Transverse colon (tissue), 4 donors: ENCODE measurements at regions not wholly inside any gene's neighbourhood (a gene's known extent, or its start where the extent isn't known, plus 50 kb on each side); places are given as distances from the start of the nearest gene placed in this dataset.

ENCODE experiments used
- EP300 ChIP-seq: sonication (generic); formaldehyde crosslinking; IDR thresholded peaks from one replicate; pipeline ENCODE4 v1.6.1; 2017; ENCODE audit warnings: antibody characterized with exemption, low read depth
- POLR2A ChIP-seq: fragments of 450-650 bp; IDR thresholded peaks from one replicate; pipeline ENCODE4 v1.6.1; 2016; ENCODE audit warnings: antibody characterized with exemption, mild to moderate bottlenecking, moderate library complexity
- POLR2AphosphoS5 ChIP-seq, 3 donors: sonication (generic); formaldehyde crosslinking; IDR thresholded peaks; one replicate each; pipeline ENCODE4 v1.6.1; 2016; ENCODE audit warnings: antibody characterized with exemption in 3 of 3
- TF ChIP-seq, protein P1 (sequence below), 5 experiments: fragments of 200-600 bp in 3 of 5; fragments of 450-650 bp in 2 of 5; sonication (generic) in 3 of 5; IDR thresholded peaks; 1 replicate in 2 of 5; 2 replicates in 3 of 5; pipeline ENCODE4 v1.5.1; 2016 to 2017; ENCODE audit warnings: antibody characterized with exemption in 5 of 5, inconsistent platforms in 3 of 5, mild to moderate bottlenecking in 2 of 5, moderate library complexity in 1 of 5

DNA sequence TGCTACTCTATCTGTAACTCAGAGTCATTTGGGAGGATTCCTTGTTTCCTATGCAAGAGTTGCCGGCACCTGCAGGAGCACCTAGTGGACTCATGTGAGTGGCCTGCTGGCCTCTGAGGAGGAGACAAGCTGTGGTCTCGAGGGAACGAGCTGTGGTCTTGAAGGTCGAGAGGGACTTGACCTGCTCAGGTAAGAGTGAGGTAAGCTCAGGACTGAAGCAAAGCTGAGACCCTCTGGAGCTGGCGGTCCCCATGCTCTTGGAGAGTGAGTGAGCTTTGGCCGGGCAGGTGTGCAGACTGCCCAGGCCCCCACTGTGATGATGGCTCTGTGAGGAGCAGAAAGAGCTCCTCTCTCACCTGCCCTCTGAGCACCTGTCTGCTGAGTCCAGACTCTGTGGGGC is 214.3 kb downstream of the MYLK4 start:
- TF ChIP-seq, protein P1, sequence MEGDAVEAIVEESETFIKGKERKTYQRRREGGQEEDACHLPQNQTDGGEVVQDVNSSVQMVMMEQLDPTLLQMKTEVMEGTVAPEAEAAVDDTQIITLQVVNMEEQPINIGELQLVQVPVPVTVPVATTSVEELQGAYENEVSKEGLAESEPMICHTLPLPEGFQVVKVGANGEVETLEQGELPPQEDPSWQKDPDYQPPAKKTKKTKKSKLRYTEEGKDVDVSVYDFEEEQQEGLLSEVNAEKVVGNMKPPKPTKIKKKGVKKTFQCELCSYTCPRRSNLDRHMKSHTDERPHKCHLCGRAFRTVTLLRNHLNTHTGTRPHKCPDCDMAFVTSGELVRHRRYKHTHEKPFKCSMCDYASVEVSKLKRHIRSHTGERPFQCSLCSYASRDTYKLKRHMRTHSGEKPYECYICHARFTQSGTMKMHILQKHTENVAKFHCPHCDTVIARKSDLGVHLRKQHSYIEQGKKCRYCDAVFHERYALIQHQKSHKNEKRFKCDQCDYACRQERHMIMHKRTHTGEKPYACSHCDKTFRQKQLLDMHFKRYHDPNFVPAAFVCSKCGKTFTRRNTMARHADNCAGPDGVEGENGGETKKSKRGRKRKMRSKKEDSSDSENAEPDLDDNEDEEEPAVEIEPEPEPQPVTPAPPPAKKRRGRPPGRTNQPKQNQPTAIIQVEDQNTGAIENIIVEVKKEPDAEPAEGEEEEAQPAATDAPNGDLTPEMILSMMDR (IDR thresholded peaks at IDR 0.05): no peak
- TF ChIP-seq POLR2A (no peak), EP300 (no peak), POLR2AphosphoS5 (IDR thresholded peaks at IDR 0.05) (no peak)
